ENCODE measurements at regions not wholly inside any gene's neighbourhood (a gene's known extent, or its start where the extent isn't known, plus 50 kb on each side); places are given as distances from the start of the nearest gene placed in this dataset.

- Mint-ChIP-seq H3K27ac (ENCODE audit: low read depth, unreplicated experiment) (no peak overlapping the region), H3K4me3 (ENCODE audit: unreplicated experiment) (no peak overlapping the region), H3K27me3 (ENCODE audit: insufficient read depth, unreplicated experiment) (no peaks in the 10 kb centered on the region), H3K36me3 (ENCODE audit: insufficient read depth, unreplicated experiment) (no peaks in the 10 kb centered on the region), H3K4me1 (ENCODE audit: insufficient read depth, unreplicated experiment) (no peaks in the 10 kb centered on the region), H3K9me3 (ENCODE audit: unreplicated experiment) (peaks cover 37% of the 10 kb centered on the region)
- no TSS peak for BruUV-seq (replicated peaks)
- intact Hi-C loops (cut with micrococcal nuclease), result no loop called here
- no peak for DNase-seq (ENCODE audit: unreplicated experiment)
- no peak for TF ChIP-seq CTCF (IDR thresholded peaks at IDR 0.05; ENCODE audit: unreplicated experiment)
- POLR2A ChIA-PET, result no interaction called here
- CTCF ChIA-PET, result no interaction called here
Observed at GRCh38 chr11:134758342-134758931, 346.4 kb upstream of the B3GAT1 start.

GRCh38 chr11:134757633-134758032 is 345.6 kb upstream of the B3GAT1 start:
- no TSS peak for BruUV-seq (replicated peaks)
- H3K4me3 Mint-ChIP-seq (ENCODE audit: unreplicated experiment), result no peak overlapping the region
- no peaks in the 10 kb centered on the region for H3K4me1 Mint-ChIP-seq (ENCODE audit: insufficient read depth, unreplicated experiment)
- intact Hi-C loops (cut with micrococcal nuclease), result no loop called here
- no peak for TF ChIP-seq CTCF (IDR thresholded peaks at IDR 0.05; ENCODE audit: unreplicated experiment)
- no peak overlapping the region for H3K27ac Mint-ChIP-seq (ENCODE audit: low read depth, unreplicated experiment)
- H3K9me3 Mint-ChIP-seq (ENCODE audit: unreplicated experiment), result peaks cover 32% of the 10 kb centered on the region
- POLR2A ChIA-PET, result no interaction called here
- CTCF ChIA-PET, result no interaction called here
- DNase-seq (ENCODE audit: unreplicated experiment), result no peak
- no peaks in the 10 kb centered on the region for H3K36me3 Mint-ChIP-seq (ENCODE audit: insufficient read depth, unreplicated experiment)
- no peaks in the 10 kb centered on the region for H3K27me3 Mint-ChIP-seq (ENCODE audit: insufficient read depth, unreplicated experiment)

- Mint-ChIP-seq H3K4me3 (ENCODE audit: unreplicated experiment) (no peak overlapping the region), H3K4me1 (ENCODE audit: insufficient read depth, unreplicated experiment) (no peaks in the 10 kb centered on the region), H3K27ac (ENCODE audit: low read depth, unreplicated experiment) (no peak overlapping the region), H3K9me3 (ENCODE audit: unreplicated experiment) (peaks cover 32% of the 10 kb centered on the region), H3K36me3 (ENCODE audit: insufficient read depth, unreplicated experiment) (no peaks in the 10 kb centered on the region), H3K27me3 (ENCODE audit: insufficient read depth, unreplicated experiment) (no peaks in the 10 kb centered on the region)
- ChIA-PET CTCF (no interaction called here), POLR2A (no interaction called here)
- intact Hi-C loops (cut with micrococcal nuclease), result no loop called here
- no peak for TF ChIP-seq CTCF (IDR thresholded peaks at IDR 0.05; ENCODE audit: unreplicated experiment)
- DNase-seq (ENCODE audit: unreplicated experiment), result no peak
- no TSS peak for BruUV-seq (replicated peaks)
Observed at GRCh38 chr11:134756811-134757540, 344.9 kb upstream of the B3GAT1 start.

- POLR2A ChIA-PET, result no interaction called here
- Mint-ChIP-seq H3K27me3 (ENCODE audit: insufficient read depth, unreplicated experiment) (no peaks in the 10 kb centered on the region), H3K4me3 (ENCODE audit: unreplicated experiment) (no peak overlapping the region), H3K36me3 (ENCODE audit: insufficient read depth, unreplicated experiment) (no peaks in the 10 kb centered on the region), H3K9me3 (ENCODE audit: unreplicated experiment) (peaks cover 25% of the 10 kb centered on the region), H3K4me1 (ENCODE audit: insufficient read depth, unreplicated experiment) (no peaks in the 10 kb centered on the region), H3K27ac (ENCODE audit: low read depth, unreplicated experiment) (no peak overlapping the region)
- DNase-seq (ENCODE audit: unreplicated experiment), result no peak
- no peak for TF ChIP-seq CTCF (IDR thresholded peaks at IDR 0.05; ENCODE audit: unreplicated experiment)
- intact Hi-C loops (cut with micrococcal nuclease), result no loop called here
- BruUV-seq (replicated peaks), result no TSS peak
- CTCF ChIA-PET, result no interaction called here
Observed at GRCh38 chr11:134755535-134755934, 343.5 kb upstream of the B3GAT1 start.

All from MCF 10A (cell line).